GM19452 (cell line): ENCODE measurements at regions not wholly inside any gene's neighbourhood (a gene's known extent, or its start where the extent isn't known, plus 50 kb on each side); places are given as distances from the start of the nearest gene placed in this dataset.
"Not testable (repeated sequence)": the region's sequence is repeated elsewhere in the genome, so short reads cannot be mapped to it uniquely, and the experiment has no call there.

Experiments
- ATAC-seq: cut with Tn5 transposase; IDR thresholded peaks from one replicate; pipeline ENCODE4 v1.9.1; 2021; ENCODE audit not compliant: unreplicated experiment

DNA sequence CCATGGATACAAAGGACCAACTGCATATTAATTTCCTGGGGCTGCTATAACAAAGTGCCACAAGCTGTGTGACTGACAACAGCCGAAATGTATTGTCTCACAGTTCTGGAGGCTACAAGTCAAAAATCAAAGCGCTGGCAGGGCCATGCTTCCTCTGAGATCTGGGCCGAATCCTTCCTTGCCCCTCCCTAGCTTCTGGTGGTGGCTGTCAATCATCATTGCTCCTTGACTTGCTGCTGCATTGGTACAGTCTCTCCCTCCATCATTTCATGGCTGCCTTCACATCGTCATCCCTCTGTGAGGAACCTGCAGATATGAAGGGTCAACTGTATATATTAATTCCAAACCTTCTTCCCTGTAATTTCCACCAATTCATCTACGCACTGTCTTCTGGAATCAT, 118.3 kb downstream of the EXOC5 start:
- ATAC-seq: no peak

GRCh38 chr14:57139173-57139572, 129.5 kb downstream of the EXOC5 start:
- no peak for ATAC-seq

DNA sequence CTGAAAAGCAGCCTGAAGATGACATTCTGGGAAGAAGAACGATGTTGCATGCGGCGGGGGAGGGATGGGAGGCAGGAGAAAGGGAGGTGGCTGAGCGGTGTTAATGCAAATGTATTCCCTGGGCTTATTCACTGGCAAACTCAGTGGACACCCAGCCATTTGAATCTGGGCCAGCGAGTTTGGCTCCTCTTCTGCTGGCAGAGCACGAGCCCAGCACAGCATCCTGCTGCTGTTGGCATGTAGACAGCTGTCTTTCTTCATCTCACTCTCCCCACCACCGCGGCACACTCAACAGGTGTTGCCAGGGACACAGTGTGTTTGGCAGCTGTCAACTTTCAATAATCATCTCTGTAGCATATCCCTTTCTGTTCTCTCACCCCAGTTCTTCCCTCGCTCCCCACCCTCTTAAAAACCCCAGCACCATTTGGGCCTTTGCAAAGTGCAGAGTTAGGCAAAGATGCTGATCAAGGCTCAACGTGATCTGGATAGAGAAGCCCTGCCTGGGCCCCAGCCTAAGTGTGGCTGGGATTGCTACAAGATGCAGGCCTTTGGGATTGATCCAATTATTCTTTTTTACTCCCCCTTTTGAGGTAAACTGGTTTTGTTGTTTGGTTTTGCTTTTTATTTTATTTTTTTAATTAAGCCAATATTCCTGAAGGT, 131.9 kb downstream of the EXOC5 start:
- no peak for ATAC-seq

GRCh38 chr14:57127809-57128208, 140.9 kb downstream of the EXOC5 start:
- not testable (repeated sequence) for ATAC-seq

DNA sequence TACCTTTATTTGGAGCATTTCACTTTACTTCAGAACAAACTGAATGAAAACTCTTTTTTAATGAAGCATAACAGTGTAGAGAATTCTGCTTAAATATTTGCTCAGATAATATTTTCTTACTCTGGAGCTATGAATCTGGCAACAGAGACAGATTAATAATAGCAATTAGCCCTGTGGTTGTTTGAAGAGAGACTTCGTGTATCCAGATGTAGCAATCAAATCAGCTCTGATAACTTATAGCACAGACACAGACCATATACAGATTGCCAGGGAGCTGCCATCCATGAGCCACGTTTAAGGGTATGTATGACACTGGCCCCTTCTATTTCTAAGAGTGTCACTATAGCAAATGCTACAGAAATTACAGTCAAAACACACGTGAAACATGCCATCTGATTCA, 146.6 kb downstream of the EXOC5 start:
- ATAC-seq: no peak

DNA sequence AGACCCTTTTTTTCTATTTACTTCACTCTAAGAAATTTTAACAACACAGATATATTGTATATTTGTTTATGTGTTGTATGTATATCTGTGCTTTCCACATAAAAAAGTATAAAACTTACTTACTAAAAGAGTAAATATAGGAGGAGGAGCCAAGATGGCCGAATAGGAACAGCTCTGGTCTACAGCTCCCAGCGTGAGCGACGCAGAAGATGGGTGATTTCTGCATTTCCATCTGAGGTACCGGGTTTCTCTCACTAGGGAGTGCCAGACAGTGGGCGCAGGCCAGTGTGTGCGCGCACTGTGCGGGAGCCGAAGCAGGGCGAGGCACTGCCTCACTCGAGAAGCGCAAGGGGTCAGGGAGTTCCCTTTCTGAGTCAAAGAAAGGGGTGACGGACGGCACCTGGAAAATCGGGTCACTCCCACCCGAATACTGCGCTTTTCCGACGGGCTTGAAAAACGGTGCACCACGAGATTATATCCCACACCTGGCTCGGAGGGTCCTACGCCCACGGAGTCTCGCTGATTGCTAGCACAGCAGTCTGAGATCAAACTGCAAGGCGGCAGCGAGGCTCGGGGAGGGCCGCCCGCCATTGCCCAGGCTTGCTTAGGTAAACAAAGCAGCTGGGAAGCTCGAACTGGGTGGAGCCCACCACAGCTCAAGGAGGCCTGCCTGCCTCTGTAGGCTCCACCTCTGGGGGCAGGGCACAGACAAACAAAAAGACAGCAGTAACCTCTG, 156.5 kb downstream of the EXOC5 start:
- not testable (repeated sequence) for ATAC-seq

GRCh38 chr14:57110411-57110810, 158.3 kb downstream of the EXOC5 start:
- ATAC-seq: not testable (repeated sequence)

GRCh38 chr14:57091030-57091608, 177.6 kb downstream of the EXOC5 start:
- no peak for ATAC-seq

DNA sequence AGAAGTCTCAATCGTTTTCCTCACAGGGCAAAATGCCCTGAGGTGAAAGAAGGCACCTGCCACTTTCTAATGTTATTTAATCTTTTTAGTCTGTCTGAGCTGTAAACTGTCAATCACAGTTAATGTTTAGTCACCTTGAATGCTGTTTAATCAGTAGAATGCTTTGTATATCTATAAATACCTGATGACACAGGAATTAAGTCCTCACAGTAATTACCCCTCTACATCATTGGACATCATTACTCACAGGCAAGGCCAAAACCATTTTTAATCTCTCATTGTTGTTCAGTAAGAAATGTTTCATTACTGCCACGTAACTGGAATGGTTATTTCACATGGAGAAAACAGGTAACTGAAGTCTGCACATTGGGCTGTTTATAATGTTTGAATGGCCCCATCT, 178.8 kb downstream of the EXOC5 start:
- no peak for ATAC-seq

DNA sequence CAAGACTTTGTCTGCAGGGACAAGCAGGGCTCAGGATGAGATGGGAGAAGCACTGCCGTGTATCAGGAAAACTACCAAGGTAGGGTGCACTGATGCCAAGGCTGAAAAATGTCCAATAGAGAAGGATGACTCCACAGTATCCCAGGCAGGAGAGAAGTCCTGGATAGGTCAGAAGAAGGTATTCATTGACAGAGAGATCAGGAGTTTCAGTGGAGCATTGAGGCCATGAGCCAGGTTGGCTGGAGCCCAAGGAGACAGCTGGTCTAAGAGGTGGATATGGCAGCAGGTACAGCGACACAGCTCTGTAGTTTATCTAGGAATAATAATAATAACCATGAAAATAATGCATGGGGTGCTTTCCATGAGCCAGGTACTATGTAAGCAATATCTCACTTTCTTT, 180.9 kb downstream of the EXOC5 start:
- ATAC-seq: no peak

DNA sequence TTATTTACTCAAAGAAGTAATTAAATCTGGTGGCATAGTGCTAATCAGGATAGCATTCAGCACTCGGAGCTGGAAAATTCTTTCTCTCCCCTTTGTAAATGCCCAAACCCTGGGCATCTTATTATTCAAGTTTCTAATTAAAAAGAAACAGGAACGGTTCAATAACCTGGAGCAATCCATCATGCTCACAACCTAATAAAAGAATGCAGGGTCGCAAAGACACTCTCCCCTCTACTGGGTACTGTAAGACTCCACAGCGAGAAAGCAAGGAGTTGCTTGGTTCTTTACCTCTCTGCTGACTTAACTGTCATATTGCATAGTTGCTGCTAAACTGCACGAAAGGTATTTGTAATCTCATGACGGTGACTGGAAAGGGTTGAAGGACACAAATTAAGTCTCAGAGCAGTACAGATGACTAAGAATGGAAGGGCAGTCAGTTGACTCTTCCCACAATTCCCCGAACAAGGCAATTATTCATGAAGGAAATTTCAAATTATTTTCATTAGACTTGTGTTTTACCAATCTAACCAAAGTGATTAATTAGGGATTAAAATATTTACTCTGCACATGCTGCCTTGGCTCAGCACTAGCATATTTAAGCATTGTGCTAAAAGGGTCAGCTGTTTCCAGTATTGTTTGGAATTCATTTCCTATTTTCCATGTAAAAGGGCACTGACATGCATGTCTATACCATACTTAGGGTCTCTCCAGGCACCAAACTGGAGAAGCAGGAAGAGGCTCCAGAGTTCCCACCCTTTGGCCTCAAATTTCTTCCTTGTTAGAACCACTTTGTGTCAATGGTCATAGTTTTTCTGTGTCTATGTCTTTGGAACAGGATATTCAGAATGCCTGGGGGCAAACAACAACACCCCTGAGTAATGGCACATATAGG, 182.2 kb downstream of the EXOC5 start:
- no peak for ATAC-seq

- ATAC-seq: no peak
Observed at GRCh38 chr14:57085801-57086200, 182.9 kb downstream of the EXOC5 start.

DNA sequence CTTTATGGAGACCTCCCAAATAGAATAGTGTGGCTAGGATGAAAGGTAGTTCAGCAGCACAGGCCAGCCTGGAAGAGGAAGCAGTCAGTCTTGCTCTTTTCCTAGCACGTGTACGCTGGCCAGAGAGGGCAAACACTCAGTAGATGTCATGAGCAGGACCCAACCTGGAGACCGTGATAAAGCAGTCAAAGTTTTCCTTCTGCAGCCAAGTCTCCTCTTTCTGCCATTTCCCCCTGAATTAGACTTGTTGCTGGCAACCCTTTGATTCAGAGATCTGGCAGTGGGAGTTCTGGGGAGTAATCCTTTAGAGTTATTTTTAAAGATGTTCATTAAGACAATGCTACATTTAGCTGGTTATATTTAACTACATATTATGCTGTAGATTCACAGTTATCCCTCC, 183.7 kb downstream of the EXOC5 start:
- no peak for ATAC-seq

- no peak for ATAC-seq
Observed at GRCh38 chr14:57080691-57081090, 188.0 kb downstream of the EXOC5 start.

- ATAC-seq: no peak
Observed at GRCh38 chr14:57078054-57078453, 190.7 kb downstream of the EXOC5 start.

DNA sequence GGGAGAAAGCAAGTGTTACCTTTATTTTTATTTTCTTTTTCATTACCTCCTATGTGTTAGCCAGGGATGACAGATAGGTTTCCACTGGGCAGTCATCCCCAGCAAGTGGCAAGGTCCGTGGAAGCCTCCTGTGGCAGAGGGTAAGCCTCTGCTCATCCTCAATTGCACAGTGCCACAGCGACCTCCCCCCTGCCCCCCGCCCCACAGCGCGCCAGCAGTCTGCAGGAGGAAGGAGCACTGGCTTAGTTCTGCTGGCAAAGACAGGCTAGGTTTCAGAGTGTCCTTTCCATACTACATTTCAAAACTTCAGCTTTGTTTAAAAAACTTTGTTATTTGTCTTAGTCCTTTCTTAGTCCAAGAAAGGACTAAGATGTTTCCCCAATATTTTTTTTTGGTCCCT, 194.7 kb downstream of the EXOC5 start:
- ATAC-seq: no peak

GRCh38 chr14:57071639-57072038, 197.1 kb downstream of the EXOC5 start:
- no peak for ATAC-seq

DNA sequence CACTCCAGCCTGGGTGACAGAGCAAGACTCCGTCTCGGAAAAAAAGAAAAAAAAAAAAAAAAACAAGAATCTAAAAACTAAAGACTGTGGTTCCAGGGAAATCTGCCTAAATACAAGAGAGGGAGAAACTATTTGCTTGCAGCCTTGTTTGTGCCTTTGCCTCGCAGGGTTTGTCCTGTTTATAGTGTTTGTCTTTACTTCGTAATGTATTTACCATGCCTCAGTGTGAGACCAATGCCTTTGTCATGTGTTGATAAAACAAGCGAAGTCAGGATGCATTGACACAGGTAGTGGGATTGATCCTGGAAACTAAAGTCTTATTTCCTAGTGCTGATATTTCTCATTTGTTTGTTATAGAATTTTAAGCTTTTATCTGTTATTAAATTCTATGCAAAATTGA, 199.0 kb downstream of the EXOC5 start:
- ATAC-seq: no peak

DNA sequence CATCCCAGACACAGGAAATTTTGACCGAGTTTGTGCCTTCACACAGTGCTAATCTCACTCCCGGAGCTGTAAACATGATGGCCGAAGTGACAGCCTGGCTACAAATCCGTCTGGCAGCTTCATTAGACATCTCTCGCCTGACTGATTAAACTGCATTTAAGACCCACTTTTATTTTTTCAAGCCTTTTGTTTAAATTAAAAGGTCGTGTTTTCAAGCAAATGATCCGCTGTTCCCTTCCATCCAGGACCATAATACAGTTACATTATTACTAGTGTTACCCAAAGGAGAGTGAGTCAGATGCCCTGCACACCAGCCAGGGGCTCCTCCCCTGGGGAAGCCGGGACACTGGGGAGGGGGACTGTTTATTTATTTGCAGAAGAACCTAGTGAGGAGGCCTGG, 200.2 kb downstream of the EXOC5 start:
- no peak for ATAC-seq

DNA sequence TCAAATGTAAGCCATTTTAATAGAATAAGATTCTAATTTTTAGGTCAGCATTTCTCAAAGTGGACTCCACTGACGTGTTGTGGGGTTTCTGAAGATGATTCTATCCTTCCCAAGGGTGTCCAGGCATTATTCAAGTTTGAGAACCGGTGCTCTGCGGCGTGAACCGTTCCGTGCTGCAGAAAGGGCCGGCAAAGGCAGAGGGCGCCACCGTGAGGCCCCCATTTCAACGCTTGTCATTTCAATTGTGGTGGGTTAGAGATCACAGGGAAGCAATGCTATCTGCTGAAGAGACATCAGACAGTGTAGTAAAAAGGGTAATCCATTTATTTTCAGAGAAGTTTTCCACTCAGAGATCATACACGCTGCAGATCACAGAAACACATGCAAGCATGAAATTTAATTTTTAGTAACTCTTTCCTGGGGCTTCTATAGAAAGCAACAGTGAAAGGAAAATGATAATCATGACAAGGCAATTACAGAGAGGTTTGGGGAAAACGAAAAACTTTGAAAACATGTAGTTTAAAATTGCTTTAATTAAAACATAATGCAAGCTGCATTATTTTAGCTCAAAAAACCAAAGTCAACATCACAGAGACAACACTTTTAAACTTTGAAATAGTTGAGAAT, 201.7 kb downstream of the EXOC5 start:
- no peak for ATAC-seq

GRCh38 chr14:57066463-57066862, 202.2 kb downstream of the EXOC5 start:
- no peak for ATAC-seq
